ENCODE measurements at regions not wholly inside any gene's neighbourhood (a gene's known extent, or its start where the extent isn't known, plus 50 kb on each side); places are given as distances from the start of the nearest gene placed in this dataset.

GRCh38 chr5:104611135-104611767 is 1048.7 kb upstream of the NUDT12 start:
- H3K27me3 ChIP-seq (ENCODE audit: control insufficient read depth, insufficient read depth, low read length), result no peaks in the 10 kb centered on the region
- no peak overlapping the region for H3K4me3 ChIP-seq (ENCODE audit: low read length)
- H3K36me3 ChIP-seq (ENCODE audit: insufficient read depth, low read length), result no peaks in the 10 kb centered on the region
- H3K4me2 ChIP-seq (ENCODE audit: low read length), result no peak overlapping the region
- H3K4me1 ChIP-seq (ENCODE audit: control insufficient read depth, insufficient read depth, low read length), result no peaks in the 10 kb centered on the region
- H3K9me3 ChIP-seq (replicated peaks; ENCODE audit: low read length), result no peaks in the 10 kb centered on the region
- no peak overlapping the region for H3K9ac ChIP-seq (ENCODE audit: low read depth, low read length)

- no peaks in the 10 kb centered on the region for H3K9me3 ChIP-seq (replicated peaks; ENCODE audit: low read length)
- no peaks in the 10 kb centered on the region for H3K36me3 ChIP-seq (ENCODE audit: insufficient read depth, low read length)
- no peaks in the 10 kb centered on the region for H3K27me3 ChIP-seq (ENCODE audit: control insufficient read depth, insufficient read depth, low read length)
Observed at GRCh38 chr5:104606258-104606829, 1043.8 kb upstream of the NUDT12 start.

GRCh38 chr5:104599726-104600125 is 1037.1 kb upstream of the NUDT12 start:
- no peak overlapping the region for H3K9ac ChIP-seq (ENCODE audit: low read depth, low read length)
- H3K36me3 ChIP-seq (ENCODE audit: insufficient read depth, low read length), result no peaks in the 10 kb centered on the region
- H3K4me1 ChIP-seq (ENCODE audit: control insufficient read depth, insufficient read depth, low read length), result no peaks in the 10 kb centered on the region
- H3K9me3 ChIP-seq (replicated peaks; ENCODE audit: low read length), result no peaks in the 10 kb centered on the region
- no peak overlapping the region for H3K4me2 ChIP-seq (ENCODE audit: low read length)
- no peaks in the 10 kb centered on the region for H3K27me3 ChIP-seq (ENCODE audit: control insufficient read depth, insufficient read depth, low read length)
- no peak overlapping the region for H3K4me3 ChIP-seq (ENCODE audit: low read length)

More at GRCh38 chr5:104606258-104606829, 1043.8 kb upstream of the NUDT12 start:
- no peaks in the 10 kb centered on the region for H3K4me1 ChIP-seq (ENCODE audit: control insufficient read depth, insufficient read depth, low read length)
- no peak overlapping the region for H3K9ac ChIP-seq (ENCODE audit: low read depth, low read length)
- H3K4me2 ChIP-seq (ENCODE audit: low read length), result no peak overlapping the region
- no peak overlapping the region for H3K4me3 ChIP-seq (ENCODE audit: low read length)

- Histone ChIP-seq H3K4me1 (ENCODE audit: control insufficient read depth, insufficient read depth, low read length) (no peaks in the 10 kb centered on the region), H3K4me2 (ENCODE audit: low read length) (no peak overlapping the region), H3K4me3 (ENCODE audit: low read length) (no peak overlapping the region), H3K9ac (ENCODE audit: low read depth, low read length) (no peak overlapping the region), H3K9me3 (replicated peaks; ENCODE audit: low read length) (no peaks in the 10 kb centered on the region), H3K36me3 (ENCODE audit: insufficient read depth, low read length) (no peaks in the 10 kb centered on the region), H3K27me3 (ENCODE audit: control insufficient read depth, insufficient read depth, low read length) (no peaks in the 10 kb centered on the region)
Observed at GRCh38 chr5:104598285-104598684, 1035.7 kb upstream of the NUDT12 start.

- Histone ChIP-seq H3K27me3 (ENCODE audit: control insufficient read depth, insufficient read depth, low read length) (no peaks in the 10 kb centered on the region), H3K4me1 (ENCODE audit: control insufficient read depth, insufficient read depth, low read length) (no peaks in the 10 kb centered on the region)
Observed at GRCh38 chr5:104594850-104595249, 1032.3 kb upstream of the NUDT12 start.

GRCh38 chr5:104576677-104577076 is 1014.1 kb upstream of the NUDT12 start:
- H3K4me1 ChIP-seq (ENCODE audit: control insufficient read depth, insufficient read depth, low read length), result no peaks in the 10 kb centered on the region
- H3K9ac ChIP-seq (ENCODE audit: low read depth, low read length), result no peak overlapping the region
- no peak overlapping the region for H3K4me2 ChIP-seq (ENCODE audit: low read length)
- H3K36me3 ChIP-seq (ENCODE audit: insufficient read depth, low read length), result no peaks in the 10 kb centered on the region
- H3K27me3 ChIP-seq (ENCODE audit: control insufficient read depth, insufficient read depth, low read length), result no peaks in the 10 kb centered on the region
- no peak overlapping the region for H3K4me3 ChIP-seq (ENCODE audit: low read length)
- H3K9me3 ChIP-seq (replicated peaks; ENCODE audit: low read length), result no peaks in the 10 kb centered on the region

More at GRCh38 chr5:104594850-104595249, 1032.3 kb upstream of the NUDT12 start:
- H3K4me2 ChIP-seq (ENCODE audit: low read length), result no peak overlapping the region
- H3K4me3 ChIP-seq (ENCODE audit: low read length), result no peak overlapping the region
- no peaks in the 10 kb centered on the region for H3K9me3 ChIP-seq (replicated peaks; ENCODE audit: low read length)
- H3K36me3 ChIP-seq (ENCODE audit: insufficient read depth, low read length), result no peaks in the 10 kb centered on the region
- no peak overlapping the region for H3K9ac ChIP-seq (ENCODE audit: low read depth, low read length)

GRCh38 chr5:104573949-104574709 is 1011.5 kb upstream of the NUDT12 start:
- H3K27me3 ChIP-seq (ENCODE audit: control insufficient read depth, insufficient read depth, low read length), result no peaks in the 10 kb centered on the region
- H3K36me3 ChIP-seq (ENCODE audit: insufficient read depth, low read length), result no peaks in the 10 kb centered on the region
- no peaks in the 10 kb centered on the region for H3K9me3 ChIP-seq (replicated peaks; ENCODE audit: low read length)
- no peak overlapping the region for H3K9ac ChIP-seq (ENCODE audit: low read depth, low read length)
- H3K4me1 ChIP-seq (ENCODE audit: control insufficient read depth, insufficient read depth, low read length), result no peaks in the 10 kb centered on the region
- no peak overlapping the region for H3K4me3 ChIP-seq (ENCODE audit: low read length)
- H3K4me2 ChIP-seq (ENCODE audit: low read length), result no peak overlapping the region

GRCh38 chr5:104569621-104570020 is 1007.0 kb upstream of the NUDT12 start:
- Histone ChIP-seq H3K4me1 (ENCODE audit: control insufficient read depth, insufficient read depth, low read length) (no peaks in the 10 kb centered on the region), H3K4me3 (ENCODE audit: low read length) (no peak overlapping the region)

GRCh38 chr5:104564530-104564929 is 1001.9 kb upstream of the NUDT12 start:
- no peaks in the 10 kb centered on the region for H3K9me3 ChIP-seq (replicated peaks; ENCODE audit: low read length)
- H3K27me3 ChIP-seq (ENCODE audit: control insufficient read depth, insufficient read depth, low read length), result no peaks in the 10 kb centered on the region
- no peak overlapping the region for H3K9ac ChIP-seq (ENCODE audit: low read depth, low read length)
- H3K4me2 ChIP-seq (ENCODE audit: low read length), result no peak overlapping the region
- H3K36me3 ChIP-seq (ENCODE audit: insufficient read depth, low read length), result no peaks in the 10 kb centered on the region
- H3K4me3 ChIP-seq (ENCODE audit: low read length), result no peak overlapping the region
- H3K4me1 ChIP-seq (ENCODE audit: control insufficient read depth, insufficient read depth, low read length), result no peaks in the 10 kb centered on the region

More at GRCh38 chr5:104569621-104570020, 1007.0 kb upstream of the NUDT12 start:
- no peak overlapping the region for H3K4me2 ChIP-seq (ENCODE audit: low read length)
- no peaks in the 10 kb centered on the region for H3K27me3 ChIP-seq (ENCODE audit: control insufficient read depth, insufficient read depth, low read length)
- no peak overlapping the region for H3K9ac ChIP-seq (ENCODE audit: low read depth, low read length)
- no peaks in the 10 kb centered on the region for H3K9me3 ChIP-seq (replicated peaks; ENCODE audit: low read length)
- no peaks in the 10 kb centered on the region for H3K36me3 ChIP-seq (ENCODE audit: insufficient read depth, low read length)

- H3K9ac ChIP-seq (ENCODE audit: low read depth, low read length), result no peak overlapping the region
- H3K27me3 ChIP-seq (ENCODE audit: control insufficient read depth, insufficient read depth, low read length), result no peaks in the 10 kb centered on the region
- no peaks in the 10 kb centered on the region for H3K4me1 ChIP-seq (ENCODE audit: control insufficient read depth, insufficient read depth, low read length)
- H3K9me3 ChIP-seq (replicated peaks; ENCODE audit: low read length), result no peaks in the 10 kb centered on the region
- no peak overlapping the region for H3K4me3 ChIP-seq (ENCODE audit: low read length)
- H3K4me2 ChIP-seq (ENCODE audit: low read length), result no peak overlapping the region
- H3K36me3 ChIP-seq (ENCODE audit: insufficient read depth, low read length), result no peaks in the 10 kb centered on the region
Observed at GRCh38 chr5:104556957-104557356, 994.4 kb upstream of the NUDT12 start.

- no peaks in the 10 kb centered on the region for H3K27me3 ChIP-seq (ENCODE audit: control insufficient read depth, insufficient read depth, low read length)
- H3K4me1 ChIP-seq (ENCODE audit: control insufficient read depth, insufficient read depth, low read length), result no peaks in the 10 kb centered on the region
- H3K4me3 ChIP-seq (ENCODE audit: low read length), result no peak overlapping the region
- H3K9ac ChIP-seq (ENCODE audit: low read depth, low read length), result no peak overlapping the region
- H3K36me3 ChIP-seq (ENCODE audit: insufficient read depth, low read length), result no peaks in the 10 kb centered on the region
- no peak overlapping the region for H3K4me2 ChIP-seq (ENCODE audit: low read length)
- H3K9me3 ChIP-seq (replicated peaks; ENCODE audit: low read length), result no peaks in the 10 kb centered on the region
Observed at GRCh38 chr5:104551628-104552027, 989.0 kb upstream of the NUDT12 start.

Data from skeletal muscle satellite cell (primary cell).